ENCODE measurements at regions not wholly inside any gene's neighbourhood (a gene's known extent, or its start where the extent isn't known, plus 50 kb on each side); places are given as distances from the start of the nearest gene placed in this dataset.

DNA sequence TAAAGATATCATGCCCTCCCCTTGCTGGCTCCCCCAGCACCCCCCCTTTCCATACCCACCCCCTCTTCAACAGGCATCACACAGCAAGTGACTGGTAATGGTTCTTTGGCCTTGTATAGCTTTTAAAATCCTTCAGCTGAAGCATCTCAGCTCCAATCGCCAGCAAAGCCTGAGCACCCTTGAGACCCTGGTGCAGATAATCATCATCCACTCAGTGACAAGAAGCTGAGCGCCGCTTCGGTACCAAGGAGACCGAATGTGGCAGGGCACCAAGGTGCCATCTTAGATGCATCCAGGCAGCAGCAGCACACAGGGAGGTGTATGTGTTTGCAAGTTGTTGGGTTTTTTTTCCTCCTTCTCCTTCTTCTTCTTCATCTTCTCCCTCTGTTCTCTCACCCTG, 232.7 kb downstream of the BCL11A start:
- DNase-seq (ENCODE audit: low read depth) = no peak

- no peak for DNase-seq (ENCODE audit: low read depth)
These were observed 234.4 kb downstream of the BCL11A start for GRCh38 chr2:60319031-60319547.

- no peak for DNase-seq (ENCODE audit: low read depth)
These were observed 234.9 kb downstream of the BCL11A start for GRCh38 chr2:60318544-60318943.

DNA sequence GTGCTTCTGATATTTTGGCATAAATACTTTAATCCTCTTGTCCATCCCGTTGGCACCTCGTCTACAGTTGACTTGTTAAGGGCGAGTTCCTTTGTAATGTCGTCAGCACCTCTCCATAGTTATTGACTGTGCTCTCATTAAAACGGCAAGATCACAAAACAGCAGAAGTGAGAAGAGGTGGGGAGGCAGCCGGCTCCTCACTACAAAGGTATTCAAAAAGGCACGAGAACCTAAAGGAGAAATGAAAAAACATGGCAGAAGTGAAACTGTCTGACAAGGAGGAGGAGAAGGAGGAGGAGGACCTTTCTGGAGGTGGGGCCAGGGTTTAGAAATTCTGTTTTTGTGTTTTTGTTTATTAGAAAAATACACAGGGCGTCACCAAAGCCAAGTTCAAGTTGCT, 235.6 kb downstream of the BCL11A start:
- no peak for DNase-seq (ENCODE audit: low read depth)

GRCh38 chr2:60317034-60317386, 236.4 kb downstream of the BCL11A start:
- DNase-seq (ENCODE audit: low read depth) = no peak

GRCh38 chr2:60316381-60317033, 236.9 kb downstream of the BCL11A start:
- DNase-seq (ENCODE audit: low read depth) = no peak

DNA sequence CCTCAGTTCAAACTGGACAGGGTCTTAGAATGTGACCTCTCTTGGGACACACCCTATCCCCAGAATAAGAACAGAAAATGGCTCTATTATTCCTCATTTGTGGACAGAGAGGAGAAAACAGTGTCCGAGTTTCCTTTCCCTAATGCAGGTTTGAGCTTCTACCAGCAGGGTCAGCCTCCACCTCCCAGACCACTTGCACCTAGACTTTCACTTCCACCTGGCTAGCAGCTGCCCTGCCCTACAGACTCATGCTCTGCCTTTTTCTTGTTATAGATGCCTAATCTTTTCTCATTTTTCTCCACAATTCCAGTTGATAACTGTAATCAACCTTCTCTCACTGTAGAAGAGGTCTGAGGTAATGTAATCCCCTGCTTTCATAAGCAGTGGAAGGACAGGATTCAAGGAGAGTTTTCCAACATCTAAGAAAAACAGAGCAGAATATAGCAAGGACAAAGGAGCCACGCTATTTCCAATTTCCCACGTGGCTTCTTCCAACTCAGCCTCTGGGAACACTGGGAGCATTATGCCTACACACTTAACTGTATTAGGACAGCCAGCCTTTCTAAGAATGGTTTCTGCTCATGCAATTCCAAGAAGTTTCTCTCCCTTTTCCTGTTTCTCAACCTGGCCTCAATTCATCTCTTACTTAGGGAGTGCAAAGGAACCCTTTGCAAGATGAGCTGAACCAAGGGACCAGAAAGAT, 239.8 kb downstream of the BCL11A start:
- DNase-seq (ENCODE audit: low read depth) = no peak

DNA sequence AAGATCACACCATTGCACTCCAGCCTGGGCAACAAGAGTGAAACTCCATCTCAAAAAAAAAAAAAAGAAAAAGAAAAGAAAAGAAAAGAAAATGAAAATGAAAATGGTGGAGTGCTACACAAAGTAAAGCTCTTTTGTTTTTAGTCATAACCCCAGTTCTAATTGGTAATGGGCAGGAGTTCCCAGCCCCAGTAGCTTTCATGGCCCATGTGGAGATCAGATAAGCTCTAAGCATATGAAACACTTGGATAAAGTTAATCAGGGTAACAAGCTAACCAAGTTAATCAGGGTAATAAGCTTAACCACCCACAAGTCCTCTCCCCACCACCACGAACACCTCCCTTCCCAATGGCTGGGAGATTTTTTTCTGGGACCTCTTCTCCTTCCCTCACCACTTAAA, 240.8 kb downstream of the BCL11A start:
- DNase-seq (ENCODE audit: low read depth) = no peak

- DNase-seq (ENCODE audit: low read depth) = no peak
These were observed 241.9 kb downstream of the BCL11A start for GRCh38 chr2:60311524-60311923.

DNA sequence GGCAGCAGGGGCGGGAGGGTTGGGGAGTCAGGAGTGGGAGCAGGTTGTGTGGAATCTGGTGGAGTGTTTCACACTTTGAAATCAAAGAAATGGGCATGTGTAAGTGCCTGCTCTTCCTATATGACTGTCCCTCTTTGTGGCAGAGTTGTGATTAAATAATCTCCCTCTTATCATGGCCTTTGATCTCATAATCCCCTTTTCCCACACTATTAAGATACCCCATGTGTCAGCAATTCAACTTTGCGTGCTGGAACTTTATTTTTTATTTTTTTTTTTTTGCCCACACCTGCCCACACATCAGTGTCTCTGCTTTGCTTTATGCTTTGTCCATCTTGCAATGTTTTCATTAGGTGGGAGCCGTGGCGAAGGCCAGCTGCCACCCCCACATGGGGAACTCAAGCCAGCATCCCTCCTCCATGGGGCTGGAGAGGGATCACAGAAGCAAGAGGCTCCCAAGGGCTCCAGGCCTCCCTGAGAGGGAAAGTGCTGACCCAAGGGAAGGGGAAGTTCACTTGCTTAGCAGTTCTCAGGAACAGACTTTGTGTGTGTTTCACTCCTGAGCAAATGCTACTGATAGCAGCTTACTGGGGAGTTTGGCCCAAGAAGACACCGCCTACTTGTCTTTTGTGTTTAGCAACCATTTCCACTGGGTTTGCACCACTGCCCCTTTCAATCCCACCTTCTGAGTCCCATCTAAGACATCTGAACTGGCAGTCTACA, 243.4 kb downstream of the BCL11A start:
- DNase-seq (ENCODE audit: low read depth) = no peak

- no peak for DNase-seq (ENCODE audit: low read depth)
These were observed 244.1 kb downstream of the BCL11A start for GRCh38 chr2:60309336-60309735.

DNA sequence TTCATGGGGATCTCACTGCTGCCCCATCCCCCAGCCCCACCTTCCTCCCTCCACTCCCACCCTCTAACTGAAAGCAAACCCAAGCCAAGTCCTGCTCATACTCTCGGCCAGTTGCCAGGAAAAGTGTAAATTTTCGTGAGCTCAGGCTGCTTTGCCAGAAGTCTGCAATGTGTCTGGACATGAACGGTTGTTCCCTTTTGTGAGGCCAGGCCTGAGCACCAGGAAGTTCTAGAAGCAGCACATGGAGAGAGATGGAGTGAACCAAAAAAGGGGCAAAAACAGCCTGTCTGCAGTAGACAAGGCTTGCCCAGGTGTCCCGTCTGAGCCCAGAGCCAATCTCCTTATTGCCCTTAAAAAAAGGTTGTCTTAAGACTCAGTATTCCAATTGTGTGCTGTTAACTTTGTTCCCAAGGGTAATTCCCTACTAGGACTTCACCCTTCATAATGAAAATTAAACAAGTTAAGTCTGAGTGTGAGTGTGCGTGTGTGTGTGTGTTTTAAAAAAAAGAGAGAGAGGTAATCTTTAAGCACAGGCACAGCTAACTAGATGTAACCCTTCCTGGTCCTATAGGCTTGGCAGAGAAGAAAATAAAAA, 247.1 kb downstream of the BCL11A start:
- no peak for DNase-seq (ENCODE audit: low read depth)

- no peak for DNase-seq (ENCODE audit: low read depth)
These were observed 249.8 kb downstream of the BCL11A start for GRCh38 chr2:60303680-60304079.

GRCh38 chr2:60302377-60303126, 250.9 kb downstream of the BCL11A start:
- no peak for DNase-seq (ENCODE audit: low read depth)

- DNase-seq (ENCODE audit: low read depth) = no peak
These were observed 251.7 kb downstream of the BCL11A start for GRCh38 chr2:60301726-60302125.

- DNase-seq (ENCODE audit: low read depth) = no peak
These were observed 254.3 kb downstream of the BCL11A start for GRCh38 chr2:60299179-60299578.

- no peak for DNase-seq (ENCODE audit: low read depth)
These were observed 255.3 kb downstream of the BCL11A start for GRCh38 chr2:60298006-60298696.

DNA sequence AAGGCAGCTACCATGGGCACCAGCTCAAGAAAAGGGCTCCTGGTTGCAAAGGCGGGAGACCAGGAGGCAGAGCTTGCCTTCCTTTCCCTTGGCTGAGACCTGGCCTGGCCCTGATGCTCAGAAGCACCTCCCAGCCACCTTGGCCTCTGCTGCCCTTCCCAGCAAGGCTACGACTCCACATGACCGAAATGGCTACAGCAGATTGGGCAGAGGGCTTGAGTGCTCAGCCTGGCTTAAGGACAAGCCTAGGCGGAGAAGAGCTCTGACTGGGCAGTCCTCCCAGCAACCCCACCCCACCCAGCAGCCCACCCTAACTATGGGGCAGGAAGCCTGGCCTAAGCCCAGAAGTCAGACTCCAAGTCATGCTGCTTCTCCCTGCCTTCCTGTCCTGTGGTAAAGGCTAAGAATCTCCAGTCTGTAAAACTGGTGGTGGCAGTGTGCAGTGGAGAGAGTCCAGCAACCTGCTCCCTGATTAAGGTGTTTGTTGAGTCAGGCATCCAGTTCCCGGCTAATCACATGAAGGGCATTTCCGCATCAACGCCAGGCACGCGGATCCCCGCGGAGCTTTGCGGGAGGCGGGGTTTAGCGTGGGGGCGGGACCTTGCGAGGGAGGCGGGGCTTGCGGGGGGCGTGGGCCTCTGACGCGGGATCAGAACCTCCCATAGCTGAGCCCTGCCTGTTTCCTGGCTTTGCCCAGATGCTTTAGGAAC, 256.0 kb downstream of the BCL11A start:
- DNase-seq (ENCODE audit: low read depth) = no peak

DNA sequence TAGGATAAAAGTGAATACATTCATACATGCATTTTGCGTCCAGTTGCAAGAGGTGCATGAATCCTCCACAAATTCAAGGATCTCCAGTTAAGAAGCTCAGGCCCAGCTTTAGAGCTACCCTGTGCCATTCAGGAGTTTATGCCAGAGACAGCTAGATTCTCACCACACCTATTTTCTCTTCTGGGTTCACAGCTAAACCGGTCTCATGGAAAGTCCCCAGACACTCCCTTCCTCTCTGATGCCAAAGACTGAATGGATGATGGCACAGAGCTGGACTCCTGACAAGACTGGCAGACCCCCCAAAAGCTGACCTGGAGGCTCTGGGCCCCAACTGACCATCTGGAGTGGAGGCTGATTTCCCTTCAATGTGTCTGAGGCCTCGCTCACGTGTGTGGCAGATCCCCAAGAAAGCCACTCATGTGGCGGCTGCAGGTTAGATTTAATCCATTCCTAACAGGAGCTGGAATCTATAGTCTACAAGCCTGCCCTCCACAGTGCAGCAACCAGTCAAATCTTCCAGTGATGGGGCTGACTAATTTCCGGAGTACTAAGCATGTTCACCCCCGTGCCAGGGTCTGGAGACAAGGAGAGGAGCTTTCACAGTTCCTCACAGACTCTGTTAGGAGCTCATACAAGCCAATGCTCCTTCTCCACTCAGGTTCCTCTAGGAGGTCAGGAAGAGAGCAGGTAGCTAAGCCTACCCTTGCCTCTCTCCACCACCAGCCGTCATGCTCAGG, 257.1 kb downstream of the BCL11A start:
- no peak for DNase-seq (ENCODE audit: low read depth)

DNA sequence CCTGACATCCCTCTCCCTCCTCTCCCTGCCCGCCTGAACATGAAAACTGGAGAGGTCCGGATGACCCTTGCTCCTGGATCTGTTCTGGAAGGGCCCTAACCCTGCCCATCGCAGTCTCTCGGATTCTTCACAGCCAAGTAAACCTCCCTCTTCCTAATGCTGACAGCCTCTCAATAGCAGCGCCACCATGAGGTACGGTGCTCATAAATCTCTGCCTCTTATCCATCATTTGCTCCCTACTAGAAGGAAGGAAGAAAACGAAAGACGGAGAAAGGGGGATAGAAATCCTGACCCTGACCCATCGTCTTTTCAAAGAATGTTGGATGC, 257.9 kb downstream of the BCL11A start:
- DNase-seq (ENCODE audit: low read depth) = no peak
